GM23248 (cell line): ENCODE measurements at regions not wholly inside any gene's neighbourhood (a gene's known extent, or its start where the extent isn't known, plus 50 kb on each side); places are given as distances from the start of the nearest gene placed in this dataset.

Source experiments
- EZH2 ChIP-seq: fragments of 200-600 bp; sonication (generic); IDR thresholded peaks from 2 replicates; pipeline ENCODE4 v1.6.1; 2018; ENCODE audit warnings: antibody characterized with exemption, mild to moderate bottlenecking; ENCODE audit not compliant: insufficient read depth, poor library complexity, severe bottlenecking
- EZH2phosphoT487 ChIP-seq: fragments of 200-600 bp; sonication (generic); IDR thresholded peaks from 2 replicates; pipeline ENCODE4 v1.6.1; 2018; ENCODE audit warnings: antibody characterized with exemption, moderate library complexity, mild to moderate bottlenecking, low read depth; ENCODE audit not compliant: insufficient read depth

- no peak for TF ChIP-seq EZH2
- TF ChIP-seq EZH2phosphoT487, result no peak
Observed at GRCh38 chr3:67245545-67245944, 247.4 kb downstream of the KBTBD8 start.
